Testis (tissue), 2 donors: ENCODE measurements at regions not wholly inside any gene's neighbourhood (a gene's known extent, or its start where the extent isn't known, plus 50 kb on each side); places are given as distances from the start of the nearest gene placed in this dataset.

Experiments
- DNase-seq: peaks from one replicate; pipeline ENCODE4 v3.0.0-alpha.2; 2019
- H3K27ac ChIP-seq, 2 donors: fragments of 200-600 bp; sonication (generic); one replicate each; pipeline ENCODE4 v1.5.1; 2019
- H3K27me3 ChIP-seq: fragments of 200-600 bp; sonication (generic); one replicate; pipeline ENCODE4 v1.5.1; 2019
- H3K36me3 ChIP-seq: fragments of 200-600 bp; sonication (generic); one replicate; pipeline ENCODE4 v1.5.1; 2017; ENCODE audit warnings: low read depth; ENCODE audit errors: missing control alignments
- H3K4me1 ChIP-seq: fragments of 200-600 bp; sonication (generic); one replicate; pipeline ENCODE4 v1.5.1; 2019
- H3K4me3 ChIP-seq, 2 donors: fragments of 200-600 bp; sonication (generic); one replicate each; pipeline ENCODE4 v1.5.1; 2017 to 2019
- H3K9me3 ChIP-seq: fragments of 200-600 bp; sonication (generic); one replicate; pipeline ENCODE4 v1.5.1; 2017
- CTCF ChIP-seq, 3 experiments: fragments of 450-650 bp in 2 of 3; fragments of 200-600 bp in 1 of 3; sonication (generic) in 1 of 3; IDR thresholded peaks; one replicate each; pipeline ENCODE4 v1.5.1; 2016 to 2019; ENCODE audit warnings: antibody characterized with exemption in 3 of 3, mild to moderate bottlenecking in 2 of 3, moderate library complexity in 1 of 3
- POLR2A ChIP-seq: fragments of 450-650 bp; IDR thresholded peaks from one replicate; pipeline ENCODE4 v1.6.1; 2017; ENCODE audit warnings: antibody characterized with exemption, mild to moderate bottlenecking, moderate library complexity
- WGBS, 2 donors: methylation state at CpG; one replicate each; pipeline ENCODE4 v1.1.5; 2018; 5-methylcytosine and 5-hydroxymethylcytosine counted together
- intact Hi-C: fragments of 100-400 bp; cut with DNase I; formaldehyde crosslinking; loops from one replicate; pipeline ENCODE4 v1.15.1; 2023; ENCODE audit warnings: low total_unique reads

- Histone ChIP-seq H3K27me3 (no peaks in the 10 kb centered on the region), H3K9me3 (no peaks in the 10 kb centered on the region), H3K36me3 (no peaks in the 10 kb centered on the region), H3K27ac (no peak overlapping the region), H3K4me1 (no peaks in the 10 kb centered on the region), H3K4me3 (no peak overlapping the region)
- WGBS, 2 donors = 93 to 95% methylated on average over 5 of the region's 5 CpGs
- DNase-seq = no peak
- no peak for TF ChIP-seq POLR2A
- TF ChIP-seq CTCF (IDR thresholded peaks at IDR 0.05) = no peak
- intact Hi-C loops = no loop called here
Measured at GRCh38 chr4:112966701-112967488, 82.6 kb upstream of the ANK2 start.

- H3K4me1 ChIP-seq = no peaks in the 10 kb centered on the region
- no peak for DNase-seq
- intact Hi-C loops = no loop called here
- no peak overlapping the region for H3K27ac ChIP-seq
- H3K4me3 ChIP-seq = no peak overlapping the region
- no peaks in the 10 kb centered on the region for H3K9me3 ChIP-seq
- TF ChIP-seq POLR2A (no peak), CTCF (IDR thresholded peaks at IDR 0.05) (no peak)
- H3K27me3 ChIP-seq = no peaks in the 10 kb centered on the region
- no peaks in the 10 kb centered on the region for H3K36me3 ChIP-seq
Measured at GRCh38 chr4:112968451-112969159, 80.8 kb upstream of the ANK2 start.

- intact Hi-C loops = no loop called here
- no peak for TF ChIP-seq POLR2A
- TF ChIP-seq CTCF (IDR thresholded peaks at IDR 0.05) = no peak
Measured at GRCh38 chr4:112970903-112971302, 78.5 kb upstream of the ANK2 start.

GRCh38 chr4:112973750-112974251 lies 75.7 kb upstream of the ANK2 start:
- DNase-seq = no peak
- Histone ChIP-seq H3K27me3 (no peaks in the 10 kb centered on the region), H3K9me3 (no peaks in the 10 kb centered on the region), H3K27ac (no peak overlapping the region), H3K4me3 (no peak overlapping the region), H3K36me3 (no peaks in the 10 kb centered on the region), H3K4me1 (no peaks in the 10 kb centered on the region)
- no peak for TF ChIP-seq POLR2A
- no peak for TF ChIP-seq CTCF (IDR thresholded peaks at IDR 0.05)
- 77 to 87% methylated on average over 2 of the region's 2 CpGs for WGBS, 2 donors
- intact Hi-C loops = no loop called here

More at GRCh38 chr4:112970903-112971302, 78.5 kb upstream of the ANK2 start:
- Histone ChIP-seq H3K27me3 (no peaks in the 10 kb centered on the region), H3K36me3 (no peaks in the 10 kb centered on the region), H3K27ac (no peak overlapping the region), H3K4me1 (no peaks in the 10 kb centered on the region), H3K9me3 (no peaks in the 10 kb centered on the region), H3K4me3 (no peak overlapping the region)
- 96 to 99% methylated on average over 2 of the region's 2 CpGs for WGBS, 2 donors
- DNase-seq = no peak
